HEK293T (cell line): ENCODE measurements at regions not wholly inside any gene's neighbourhood (a gene's known extent, or its start where the extent isn't known, plus 50 kb on each side); places are given as distances from the start of the nearest gene placed in this dataset.

Experiments
- CTCF ChIA-PET: fragments of 350-600 bp; formaldehyde crosslinking; extraction: SDS; loops from one replicate; lab custom pipeline; 2021; ENCODE audit warnings: antibody characterized with exemption, inconsistent platforms; lab: Yijun Ruan, JAX
- POLR2A ChIA-PET: fragments of 350-600 bp; formaldehyde crosslinking; extraction: SDS; loops from one replicate; lab custom pipeline; 2020; ENCODE audit warnings: antibody characterized with exemption, inconsistent platforms; lab: Yijun Ruan, JAX
- DNase-seq: peaks from one replicate; pipeline ENCODE4 v3.0.0; 2012; ENCODE audit warnings: mixed read lengths; ENCODE audit errors: extremely low spot score
- ARNT ChIP-seq: fragments of 450-650 bp; IDR thresholded peaks from 2 replicates; pipeline ENCODE4 v1.6.1; 2017; ENCODE audit warnings: mild to moderate bottlenecking
- BHLHE40 ChIP-seq: fragments of 450-650 bp; IDR thresholded peaks from 2 replicates; pipeline ENCODE4 v1.6.1; 2016; ENCODE audit warnings: mild to moderate bottlenecking, moderate library complexity, borderline replicate concordance
- CTBP1 ChIP-seq: fragments of 450-650 bp; IDR thresholded peaks from 2 replicates; pipeline ENCODE4 v1.6.1; 2016; ENCODE audit warnings: borderline replicate concordance
- ELF4 ChIP-seq: fragments of 450-650 bp; IDR thresholded peaks from 2 replicates; pipeline ENCODE4 v1.6.1; 2017; ENCODE audit warnings: antibody characterized with exemption
- FOXA1 ChIP-seq: fragments of 450-650 bp; IDR thresholded peaks from 2 replicates; pipeline ENCODE4 v1.6.1; 2016; ENCODE audit warnings: mild to moderate bottlenecking
- FOXK2 ChIP-seq: fragments of 450-650 bp; IDR thresholded peaks from 2 replicates; pipeline ENCODE4 v1.6.1; 2016; ENCODE audit warnings: mild to moderate bottlenecking
- FOXM1 ChIP-seq: fragments of 450-650 bp; IDR thresholded peaks from 2 replicates; pipeline ENCODE4 v1.6.1; 2017; ENCODE audit warnings: mild to moderate bottlenecking, borderline replicate concordance
- HDGF ChIP-seq: fragments of 450-650 bp; IDR thresholded peaks from 2 replicates; pipeline ENCODE4 v1.6.1; 2017; ENCODE audit warnings: antibody characterized with exemption, borderline replicate concordance
- L3MBTL2 ChIP-seq: fragments of 450-650 bp; conservative IDR thresholded peaks from 2 replicates; pipeline ENCODE4 v1.6.1; 2016; ENCODE audit warnings: mild to moderate bottlenecking
- LEF1 ChIP-seq: fragments of 450-650 bp; IDR thresholded peaks from 2 replicates; pipeline ENCODE4 v1.6.1; 2017; ENCODE audit warnings: mild to moderate bottlenecking, borderline replicate concordance
- NFRKB ChIP-seq: fragments of 450-650 bp; IDR thresholded peaks from 2 replicates; pipeline ENCODE4 v1.6.1; 2016; ENCODE audit warnings: mild to moderate bottlenecking, moderate library complexity
- PKNOX1 ChIP-seq: fragments of 450-650 bp; IDR thresholded peaks from 2 replicates; pipeline ENCODE4 v1.6.1; 2016
- SP1 ChIP-seq: fragments of 450-650 bp; IDR thresholded peaks from 2 replicates; pipeline ENCODE4 v1.6.1; 2017
- SUZ12 ChIP-seq: fragments of 450-650 bp; IDR thresholded peaks from 2 replicates; pipeline ENCODE4 v1.6.1; 2016; ENCODE audit warnings: mild to moderate bottlenecking
- TARDBP ChIP-seq: fragments of 450-650 bp; IDR thresholded peaks from 2 replicates; pipeline ENCODE4 v1.6.1; 2016
- ZNF384 ChIP-seq: fragments of 450-650 bp; IDR thresholded peaks from 2 replicates; pipeline ENCODE4 v1.6.1; 2016

DNA sequence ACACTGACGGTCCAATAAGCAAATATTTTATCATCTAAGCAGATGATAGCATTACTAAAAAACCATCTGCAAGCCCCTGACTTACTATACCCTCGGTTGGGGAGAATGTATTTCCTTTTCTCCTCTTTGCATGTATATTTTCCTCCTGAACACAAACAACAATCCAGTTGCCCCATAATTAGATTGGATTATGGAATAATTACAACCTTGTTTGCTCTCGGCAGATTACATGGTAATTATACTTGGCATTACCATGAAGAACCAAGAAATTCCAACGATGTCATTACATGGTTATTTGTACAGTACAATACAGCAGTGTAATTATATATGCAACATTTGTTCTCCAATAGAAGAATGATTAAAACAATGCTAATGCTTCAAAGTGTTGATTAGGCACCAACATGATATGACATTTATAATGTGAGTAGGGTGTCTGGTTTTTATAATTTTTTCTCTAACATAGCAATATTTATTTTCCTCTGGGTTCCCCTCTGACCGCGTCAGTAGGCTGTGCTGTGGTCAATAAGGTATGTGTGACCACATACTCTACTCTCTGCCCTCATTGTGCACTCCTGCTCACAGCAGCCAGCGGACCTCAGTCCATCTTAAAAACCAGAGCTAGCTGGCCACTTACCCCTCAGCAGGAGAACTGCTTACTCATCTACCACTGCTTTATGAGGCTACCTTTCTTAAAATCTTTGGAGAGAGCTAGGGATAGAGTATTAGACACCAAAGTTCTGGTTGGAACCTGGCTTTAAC is 176.1 kb downstream of the INSIG2 start:
- TF ChIP-seq BHLHE40: no peak
- no peak for TF ChIP-seq FOXK2
- no peak for TF ChIP-seq TARDBP
- TF ChIP-seq SP1: no peak
- no peak for TF ChIP-seq FOXA1
- TF ChIP-seq NFRKB: no peak
- TF ChIP-seq ARNT: no peak
- TF ChIP-seq CTBP1: no peak
- no peak for TF ChIP-seq FOXM1
- no peak for TF ChIP-seq LEF1
- no peak for TF ChIP-seq HDGF
- TF ChIP-seq ELF4: no peak
- no peak for TF ChIP-seq L3MBTL2
- no peak for TF ChIP-seq ZNF384
- TF ChIP-seq PKNOX1: no peak
- no peak for TF ChIP-seq SUZ12
- POLR2A ChIA-PET: no interaction called here
- DNase-seq: no peak
- CTCF ChIA-PET: no interaction called here

GRCh38 chr2:118257696-118258095 is 169.4 kb downstream of the INSIG2 start:
- ChIA-PET POLR2A (no interaction called here), CTCF (no interaction called here)
- TF ChIP-seq HDGF: no peak
- no peak for DNase-seq

DNA sequence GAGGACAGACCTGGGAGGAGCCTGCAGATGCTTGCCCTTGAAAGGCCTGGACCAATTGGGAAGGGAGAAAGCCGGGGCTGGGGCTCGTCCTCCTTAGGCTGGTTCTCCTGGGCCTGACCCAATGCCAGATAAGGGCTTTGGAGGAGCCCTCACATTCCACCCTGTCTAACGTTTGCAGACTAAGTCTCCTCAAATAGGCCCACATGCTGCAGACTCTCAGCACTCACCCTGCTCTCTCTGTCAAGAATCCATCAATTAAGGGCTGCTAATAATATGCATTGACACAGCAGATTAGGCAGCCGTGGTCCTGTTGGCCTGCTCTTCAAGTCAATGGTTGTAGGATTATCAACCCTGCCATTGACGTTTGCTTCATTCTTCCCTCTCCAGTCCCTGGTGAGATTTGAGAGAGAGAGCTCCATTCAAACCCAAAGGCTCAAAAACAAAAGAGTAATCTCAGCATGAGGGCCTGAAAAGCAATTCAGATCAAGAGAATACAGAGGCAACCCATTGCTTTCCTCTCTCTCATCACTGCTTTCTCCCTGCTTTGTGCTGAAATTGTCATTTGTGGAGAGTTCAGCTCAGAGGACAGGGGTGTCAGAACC is 167.6 kb downstream of the INSIG2 start:
- CTCF ChIA-PET: no interaction called here
- DNase-seq: no peak
- TF ChIP-seq ELF4: no peak
- no peak for TF ChIP-seq FOXA1
- no peak for TF ChIP-seq FOXM1
- TF ChIP-seq PKNOX1: no peak
- POLR2A ChIA-PET: no interaction called here

DNA sequence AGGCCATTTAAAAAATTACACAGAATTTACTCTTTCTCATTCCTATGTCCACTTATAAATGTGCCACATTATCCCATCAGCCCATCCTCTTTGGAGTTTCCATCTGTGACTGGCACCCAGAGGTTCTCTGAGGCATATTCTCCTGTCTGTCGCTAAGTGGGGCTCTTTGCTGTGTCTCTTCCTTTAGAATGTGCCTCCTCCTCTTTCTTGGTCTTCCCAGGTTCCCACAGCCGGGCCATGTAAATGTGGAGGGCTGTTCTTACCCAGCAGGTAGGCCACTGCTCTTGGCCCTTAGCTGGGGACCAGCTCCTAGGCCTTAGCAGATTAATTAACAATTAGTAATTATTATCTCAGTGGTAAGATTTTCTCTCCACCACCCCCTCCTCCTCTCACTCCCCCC is 167.0 kb downstream of the INSIG2 start:
- CTCF ChIA-PET: no interaction called here
- DNase-seq: no peak
- no peak for TF ChIP-seq TARDBP
- TF ChIP-seq ZNF384: no peak
- no peak for TF ChIP-seq ARNT
- TF ChIP-seq SP1: no peak
- TF ChIP-seq HDGF: no peak
- TF ChIP-seq L3MBTL2: no peak
- TF ChIP-seq CTBP1: no peak
- TF ChIP-seq BHLHE40: no peak
- no peak for TF ChIP-seq SUZ12
- TF ChIP-seq PKNOX1: no peak
- no peak for TF ChIP-seq FOXK2
- POLR2A ChIA-PET: no interaction called here

DNA sequence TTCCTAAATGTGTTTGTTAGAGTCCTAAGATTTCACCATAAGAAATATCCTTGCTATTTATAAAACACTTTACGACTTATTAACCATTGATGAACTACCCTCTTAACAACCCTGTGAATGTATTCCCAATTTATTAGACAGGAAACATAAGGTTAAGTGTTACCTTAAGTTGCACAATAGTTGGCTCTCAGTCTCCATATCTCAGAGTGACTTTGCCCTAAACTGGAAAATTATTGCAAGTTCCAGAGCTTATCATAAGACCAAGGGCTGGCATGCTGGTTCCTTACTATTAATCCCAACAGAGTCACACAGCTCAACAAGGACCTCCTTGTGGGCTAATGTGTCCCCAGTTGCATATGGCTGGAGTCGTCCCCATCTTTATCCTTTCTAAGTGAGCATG is 165.8 kb downstream of the INSIG2 start:
- TF ChIP-seq CTBP1 (no peak), SP1 (no peak), PKNOX1 (no peak), SUZ12 (no peak), FOXM1 (no peak), ZNF384 (no peak), L3MBTL2 (no peak), ARNT (no peak), ELF4 (no peak), BHLHE40 (no peak), TARDBP (no peak), FOXA1 (no peak), FOXK2 (no peak), LEF1 (no peak), HDGF (no peak)
- ChIA-PET CTCF (no interaction called here), POLR2A (no interaction called here)
- no peak for DNase-seq

GRCh38 chr2:118251427-118251826 is 163.2 kb downstream of the INSIG2 start:
- ChIA-PET CTCF (no interaction called here), POLR2A (no interaction called here)
- no peak for DNase-seq
- no peak for TF ChIP-seq HDGF
- no peak for TF ChIP-seq BHLHE40
- TF ChIP-seq FOXA1: no peak
- TF ChIP-seq TARDBP: no peak
- no peak for TF ChIP-seq CTBP1
- no peak for TF ChIP-seq ELF4
